Stimulated activated CD4-positive, alpha-beta T cell treated with anti-CD3 and anti-CD28 coated beads, Interleukin-12 subunit alpha, Interleukin-12 subunit beta, amount 100 ng/mL, for 48 hours (primary cell): ENCODE measurements at regions not wholly inside any gene's neighbourhood (a gene's known extent, or its start where the extent isn't known, plus 50 kb on each side); places are given as distances from the start of the nearest gene placed in this dataset.

Experiments used
- DNase-seq, 3 donors: peaks; one replicate each; pipeline ENCODE4 v3.0.0-alpha.2; 2020; ENCODE audit warnings: low read depth in 2 of 3, low spot score in 1 of 3

DNA sequence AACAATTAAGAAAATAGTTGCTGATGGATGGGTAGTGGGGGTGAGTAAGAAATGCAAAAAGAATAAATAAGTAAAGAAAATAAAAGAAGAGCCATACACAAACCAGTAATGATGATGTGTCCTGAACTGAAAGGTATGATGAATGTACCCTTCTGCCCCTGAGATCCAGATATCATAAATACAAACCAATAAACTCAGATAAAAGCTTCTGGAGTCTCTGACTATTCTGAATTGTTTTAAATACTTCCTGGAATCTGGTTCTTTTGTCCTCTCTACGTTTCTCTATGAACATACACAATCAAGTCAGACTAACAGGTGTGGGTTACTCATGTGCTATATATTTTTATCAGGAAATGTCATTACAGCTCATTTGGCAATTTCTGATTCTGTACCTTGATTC is 153.4 kb downstream of the PPP1R2C start:
- no peak for DNase-seq

- no peak for DNase-seq
These were observed 158.9 kb downstream of the PPP1R2C start for GRCh38 chrX:42619068-42619467.

- DNase-seq: no peak
These were observed 161.0 kb downstream of the PPP1R2C start for GRCh38 chrX:42616981-42617380.

DNA sequence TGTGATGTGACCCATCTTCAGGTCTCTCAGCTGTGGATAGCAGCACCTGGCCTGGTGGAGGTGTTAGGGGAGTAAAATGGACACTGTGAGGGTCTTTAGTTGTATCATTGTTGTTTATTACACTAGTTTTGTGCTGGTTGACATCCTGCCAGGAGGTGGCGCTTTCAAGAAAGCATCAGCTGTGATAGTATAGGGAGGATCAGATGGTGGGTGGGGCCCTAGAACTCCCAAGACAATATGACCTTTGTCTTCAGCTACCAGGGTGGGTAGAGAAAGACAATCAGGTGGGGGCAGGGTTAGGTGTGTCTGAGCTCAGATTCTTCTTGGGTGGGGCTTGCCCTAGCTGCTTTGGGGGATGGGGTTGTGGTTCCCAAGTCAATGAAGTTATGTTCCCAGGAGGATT is 162.8 kb downstream of the PPP1R2C start:
- peak in 1 of 3 donors; percentile 2 for DNase-seq

- DNase-seq: no peak
These were observed 171.4 kb downstream of the PPP1R2C start for GRCh38 chrX:42606591-42606990.

GRCh38 chrX:42604302-42604701 is 173.7 kb downstream of the PPP1R2C start:
- DNase-seq: no peak

DNA sequence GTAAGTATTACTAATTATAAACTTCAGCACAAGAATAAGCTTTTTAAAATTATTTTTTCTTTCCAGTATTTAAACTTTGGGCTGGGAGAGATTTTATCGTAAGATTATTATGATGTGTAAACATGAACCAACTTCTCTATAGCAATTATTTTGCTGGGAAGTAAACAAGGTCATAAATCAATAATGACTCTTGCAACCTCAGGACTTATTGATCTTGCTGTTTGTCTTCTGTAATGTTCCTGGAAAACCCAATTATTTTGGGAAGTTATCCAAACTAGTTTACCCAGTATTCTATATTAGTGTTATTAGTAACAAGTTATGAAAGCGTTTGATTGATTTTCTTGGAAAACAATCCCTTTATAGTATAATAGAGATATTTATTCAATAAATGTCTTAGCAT is 174.9 kb downstream of the PPP1R2C start:
- no peak for DNase-seq

DNA sequence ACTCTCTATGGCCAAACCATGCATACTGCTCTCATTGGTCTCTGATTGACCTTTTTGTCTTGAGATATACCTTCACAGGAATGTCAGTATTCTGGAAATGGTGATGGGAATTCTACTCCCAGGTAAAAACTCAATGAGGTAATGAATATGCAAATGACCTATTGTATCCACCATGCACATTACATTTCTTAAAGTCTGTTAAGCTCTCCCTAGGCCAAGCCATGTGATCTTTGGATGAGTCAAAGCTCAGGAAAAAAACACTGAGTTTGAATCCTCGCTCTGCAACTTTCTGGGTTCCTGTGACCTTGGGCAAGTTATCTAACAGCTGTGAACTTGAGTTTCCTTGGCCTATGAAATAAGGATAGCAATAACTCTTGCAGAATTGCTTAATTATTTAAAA is 175.4 kb downstream of the PPP1R2C start:
- no peak for DNase-seq

GRCh38 chrX:42602136-42602535 is 175.8 kb downstream of the PPP1R2C start:
- no peak for DNase-seq

DNA sequence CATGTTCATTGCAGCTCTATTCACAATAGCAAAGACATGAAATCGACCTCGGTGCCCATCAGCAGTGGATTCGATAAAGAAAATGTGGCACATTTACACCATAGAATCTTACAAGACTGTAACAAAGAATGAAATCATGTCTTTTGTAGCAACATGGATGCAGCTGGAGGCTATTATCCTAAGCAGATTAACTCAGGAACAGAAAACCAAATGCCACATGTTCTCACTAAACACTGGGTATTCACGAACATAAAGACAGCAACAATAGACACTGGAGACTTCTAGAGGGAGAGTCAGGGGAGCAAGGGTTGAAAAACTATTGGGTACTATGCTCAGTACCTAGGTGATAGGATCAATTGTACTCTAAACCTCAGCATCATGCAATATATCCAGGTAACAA is 180.5 kb downstream of the PPP1R2C start:
- no peak for DNase-seq

GRCh38 chrX:42585842-42586621 is 191.9 kb downstream of the PPP1R2C start:
- no peak for DNase-seq

DNA sequence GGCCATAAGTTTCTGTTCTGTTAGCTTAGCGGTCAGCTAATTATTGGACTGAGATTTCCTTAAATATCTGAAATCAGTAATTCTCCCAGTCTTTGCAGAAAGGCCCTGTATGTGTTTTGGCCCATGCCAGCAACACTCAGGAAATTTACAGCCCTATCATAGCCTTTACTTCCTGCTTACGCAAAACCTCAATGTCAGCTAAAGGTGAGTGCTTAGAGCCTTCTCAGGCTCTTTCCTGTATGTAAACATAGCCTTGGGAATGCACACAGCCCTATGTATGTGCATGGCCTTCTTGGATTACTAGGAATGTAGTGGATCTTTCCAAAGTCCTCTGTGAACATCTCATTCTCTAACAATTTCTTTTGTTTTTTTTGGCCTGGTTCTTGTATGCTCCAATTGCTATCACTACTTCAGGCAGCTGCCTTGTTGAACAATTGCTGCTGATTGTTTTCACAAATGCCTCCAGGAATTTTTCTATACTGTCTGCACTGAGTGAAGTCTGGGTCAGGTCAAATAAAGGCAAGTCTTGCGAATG is 200.0 kb downstream of the PPP1R2C start:
- DNase-seq: no peak

DNA sequence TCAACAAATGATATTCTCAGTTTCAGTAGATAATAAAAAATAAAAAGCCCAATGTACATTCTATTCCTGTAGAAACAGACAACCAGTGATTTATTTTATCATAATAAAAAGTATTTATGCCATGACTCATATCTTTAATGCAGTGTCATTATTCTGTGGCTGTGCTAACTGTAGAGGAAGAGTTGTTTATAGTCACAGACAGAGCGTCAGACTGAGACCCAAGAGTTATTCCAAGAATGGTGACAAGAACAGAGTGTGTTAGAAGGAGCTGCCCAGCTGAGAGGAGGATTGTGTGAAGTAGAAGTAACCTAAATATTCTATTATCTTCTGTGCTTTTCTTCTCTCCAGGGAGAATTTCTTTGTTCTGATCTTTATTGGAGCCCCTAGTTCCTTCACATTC is 210.7 kb downstream of the PPP1R2C start:
- DNase-seq: no peak

- DNase-seq: no peak
These were observed 212.2 kb downstream of the PPP1R2C start for GRCh38 chrX:42565739-42566138.

DNA sequence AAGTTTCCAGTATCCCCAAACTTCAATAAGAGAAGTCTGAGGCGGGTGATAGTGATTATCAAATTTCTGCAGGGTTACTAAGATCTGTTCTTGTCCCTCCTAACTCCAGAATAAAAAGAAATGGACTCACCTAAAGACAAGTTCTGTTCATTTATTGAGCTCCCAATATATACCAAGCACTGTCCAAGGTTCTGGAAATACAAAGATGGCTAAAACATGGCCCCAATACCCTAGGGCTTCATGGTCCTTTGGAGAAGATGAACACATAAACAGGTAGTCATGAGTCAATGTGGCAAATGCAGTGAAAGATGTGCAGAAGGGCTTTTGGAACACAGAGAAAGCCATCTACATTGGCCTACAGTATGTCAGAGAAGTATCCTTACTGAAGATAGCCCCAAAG is 231.2 kb downstream of the PPP1R2C start:
- no peak for DNase-seq

- DNase-seq: no peak
These were observed 233.1 kb downstream of the PPP1R2C start for GRCh38 chrX:42544883-42545282.

DNA sequence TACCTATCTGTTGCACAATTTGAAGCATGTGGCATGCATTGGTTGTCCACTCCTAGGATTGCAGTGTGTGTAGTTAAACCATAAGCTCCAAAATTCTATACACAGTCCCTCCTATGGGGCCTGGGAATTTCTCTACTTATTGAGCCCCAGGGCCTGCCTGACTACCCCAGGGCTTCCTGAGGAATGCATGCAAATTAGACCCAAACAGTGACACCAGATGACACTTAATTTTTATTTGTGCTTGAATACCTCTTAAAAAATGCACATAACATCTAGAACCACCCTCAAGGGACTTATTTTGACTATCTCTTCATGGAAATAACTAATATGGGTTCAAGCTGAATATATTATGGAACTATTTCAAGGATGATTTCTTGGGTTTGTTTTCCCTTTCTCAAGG is 236.4 kb downstream of the PPP1R2C start:
- no peak for DNase-seq

DNA sequence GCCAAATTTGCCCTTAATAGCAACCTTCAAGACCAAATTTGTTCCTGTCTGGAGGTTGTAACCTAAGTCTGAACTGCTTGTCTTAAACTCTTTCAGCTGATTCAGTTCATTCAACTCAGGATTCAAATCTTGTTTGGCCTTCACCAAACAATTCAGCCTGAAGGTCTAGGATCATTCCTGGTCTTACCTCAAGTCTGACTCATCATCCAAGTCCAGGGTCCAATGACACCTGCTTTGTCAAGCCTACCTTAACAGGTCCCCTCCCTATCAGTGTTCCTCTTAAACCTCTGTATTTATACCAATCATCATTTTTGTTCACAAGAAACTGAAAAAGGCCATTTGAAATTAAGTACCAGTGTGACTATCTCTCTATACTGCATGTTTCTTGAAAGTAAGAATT is 237.8 kb downstream of the PPP1R2C start:
- DNase-seq: no peak

DNA sequence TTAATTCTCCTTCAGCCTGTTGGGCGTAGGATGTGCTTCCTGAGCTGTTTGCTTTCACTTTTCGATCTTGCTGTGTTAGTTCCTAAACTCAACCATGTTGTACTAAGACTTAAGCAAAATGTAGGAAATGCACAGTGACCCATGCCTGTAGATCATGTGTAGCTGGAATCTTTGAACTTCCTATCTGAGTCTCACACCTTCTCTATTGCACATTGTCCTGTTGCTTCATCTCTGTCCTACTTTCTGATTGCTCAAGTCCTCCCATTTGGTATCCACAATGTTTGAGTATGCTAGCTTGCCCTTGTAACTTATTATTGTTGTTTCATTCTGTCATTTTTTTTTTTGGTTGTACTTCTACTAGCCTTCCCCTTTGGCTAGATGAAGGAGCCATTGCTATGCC is 239.6 kb downstream of the PPP1R2C start:
- DNase-seq: no peak

DNA sequence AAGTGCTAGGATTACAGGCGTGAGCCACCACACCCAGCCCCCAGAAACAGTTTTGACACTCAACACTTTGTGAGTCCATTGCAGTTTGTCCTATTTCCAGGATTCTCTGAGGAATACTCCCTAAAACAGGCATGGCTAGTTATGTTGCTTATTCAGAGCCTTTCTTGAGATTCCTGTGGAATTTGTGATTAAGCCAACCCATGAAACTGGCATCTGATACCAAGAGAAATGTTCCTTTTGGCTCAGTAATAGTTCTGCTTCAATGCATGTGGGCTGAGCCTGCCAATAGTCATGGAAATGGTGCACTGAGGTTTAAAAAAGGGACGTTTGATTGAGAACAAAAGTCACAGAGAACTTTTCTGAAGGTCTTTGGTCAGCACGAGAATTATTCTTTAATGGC is 241.7 kb downstream of the PPP1R2C start:
- DNase-seq: no peak

DNA sequence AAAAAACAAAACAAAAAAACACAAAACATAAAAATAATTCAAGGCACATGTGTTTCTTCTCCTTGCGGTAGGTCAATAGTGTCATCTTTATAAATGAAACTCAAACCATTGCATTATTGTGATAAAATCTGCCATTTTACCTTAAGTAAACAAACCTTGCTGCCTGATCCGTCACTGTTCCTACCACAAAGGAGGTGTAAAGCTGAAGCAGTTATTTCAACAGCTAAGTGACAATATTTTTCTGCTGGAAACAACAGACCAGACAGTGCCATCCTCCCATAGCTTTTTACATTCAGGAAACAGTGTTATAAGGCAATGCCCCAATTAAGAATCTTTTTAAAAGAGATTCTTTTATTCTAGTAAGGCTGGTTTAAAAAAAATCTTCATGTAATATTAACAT is 242.7 kb downstream of the PPP1R2C start:
- no peak for DNase-seq

- DNase-seq: no peak
These were observed 244.2 kb downstream of the PPP1R2C start for GRCh38 chrX:42533761-42534160.

GRCh38 chrX:42531441-42531840 is 246.5 kb downstream of the PPP1R2C start:
- DNase-seq: no peak
